ENCODE measurements at regions not wholly inside any gene's neighbourhood (a gene's known extent, or its start where the extent isn't known, plus 50 kb on each side); places are given as distances from the start of the nearest gene placed in this dataset.

DNA sequence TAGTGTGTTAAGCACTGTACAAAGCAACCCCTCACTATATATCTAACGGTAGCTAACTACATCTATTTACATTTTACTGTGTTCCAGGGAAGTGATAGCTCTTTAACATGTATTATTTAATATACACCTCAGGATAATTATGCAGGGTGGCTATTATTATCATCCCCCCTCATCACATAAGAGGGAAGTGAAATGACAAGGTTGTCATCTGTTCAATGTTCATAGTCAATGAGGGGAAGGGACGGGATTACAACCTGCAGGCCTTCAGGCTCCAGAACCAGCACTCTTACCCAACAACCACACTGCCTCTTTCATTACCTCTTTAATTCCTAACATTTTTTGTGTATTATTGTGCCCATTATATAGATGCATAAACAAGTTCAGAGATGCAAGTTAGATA, 238.7 kb upstream of the ANO3 start:
- TF ChIP-seq CTCF (conservative IDR thresholded peaks at IDR 0.05; ENCODE audit: low read length), result no peak
- no peak for TF ChIP-seq EZH2phosphoT487 (IDR thresholded peaks at IDR 0.05; ENCODE audit: borderline replicate concordance, low read depth, low read length)
